IMR-90 (cell line): ENCODE measurements at regions not wholly inside any gene's neighbourhood (a gene's known extent, or its start where the extent isn't known, plus 50 kb on each side); places are given as distances from the start of the nearest gene placed in this dataset.

Source experiments
- BHLHE40 ChIP-seq: fragments of 150-350 bp; IDR thresholded peaks from 2 replicates; pipeline ENCODE4 v1.6.1; 2016; ENCODE audit warnings: mild to moderate bottlenecking, low read depth, low read length
- CEBPB ChIP-seq: IDR thresholded peaks from 2 replicates; pipeline ENCODE4 v1.6.1; 2012; ENCODE audit warnings: low read depth, low read length, improper control_type of control experiment
- CHD1 ChIP-seq: IDR thresholded peaks from 2 replicates; pipeline ENCODE4 v1.6.1; 2012; ENCODE audit warnings: low read depth, low read length, improper control_type of control experiment
- FOS ChIP-seq: fragments of 150-350 bp; IDR thresholded peaks from 2 replicates; pipeline ENCODE4 v1.6.1; 2016; ENCODE audit warnings: low read depth, low read length
- MXI1 ChIP-seq: IDR thresholded peaks from 2 replicates; pipeline ENCODE4 v1.6.1; 2012; ENCODE audit warnings: low read depth, mild to moderate bottlenecking, low read length, moderate library complexity, borderline replicate concordance
- POLR2A ChIP-seq: IDR thresholded peaks from 2 replicates; pipeline ENCODE4 v1.6.1; 2012; ENCODE audit warnings: mild to moderate bottlenecking, low read depth, low read length
- RAD21 ChIP-seq: IDR thresholded peaks from 2 replicates; pipeline ENCODE4 v1.6.1; 2012; ENCODE audit warnings: low read length, improper control_type of control experiment
- RFX5 ChIP-seq: IDR thresholded peaks from 2 replicates; pipeline ENCODE4 v1.8.0; 2012; ENCODE audit warnings: low read depth, mild to moderate bottlenecking, low read length, moderate library complexity
- SMC3 ChIP-seq: fragments of 150-350 bp; IDR thresholded peaks from 2 replicates; pipeline ENCODE4 v1.6.1; 2016; ENCODE audit warnings: low read depth, mild to moderate bottlenecking, antibody characterized with exemption, low read length, moderate library complexity
- TF ChIP-seq, protein P1 (sequence below): fragments of 150-350 bp; IDR thresholded peaks from 2 replicates; pipeline ENCODE4 v1.6.1; 2017; ENCODE audit warnings: mild to moderate bottlenecking, antibody characterized with exemption, low read length, low read depth
- TF ChIP-seq, protein P2 (sequence below): conservative IDR thresholded peaks from 2 replicates; pipeline ENCODE4 v1.5.1; 2012; ENCODE audit warnings: mild to moderate bottlenecking, low read depth, low read length, improper control_type of control experiment
- TF ChIP-seq, protein P3 (sequence below): fragments of 150-350 bp; IDR thresholded peaks from 2 replicates; pipeline ENCODE4 v1.6.1; 2016; ENCODE audit warnings: low read depth, mild to moderate bottlenecking, low read length, moderate library complexity, borderline replicate concordance

GRCh38 chr3:74559261-74559660 is 55.2 kb downstream of the CNTN3 start:
- TF ChIP-seq, protein P1, sequence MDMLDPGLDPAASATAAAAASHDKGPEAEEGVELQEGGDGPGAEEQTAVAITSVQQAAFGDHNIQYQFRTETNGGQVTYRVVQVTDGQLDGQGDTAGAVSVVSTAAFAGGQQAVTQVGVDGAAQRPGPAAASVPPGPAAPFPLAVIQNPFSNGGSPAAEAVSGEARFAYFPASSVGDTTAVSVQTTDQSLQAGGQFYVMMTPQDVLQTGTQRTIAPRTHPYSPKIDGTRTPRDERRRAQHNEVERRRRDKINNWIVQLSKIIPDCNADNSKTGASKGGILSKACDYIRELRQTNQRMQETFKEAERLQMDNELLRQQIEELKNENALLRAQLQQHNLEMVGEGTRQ: no peak
- no peak for TF ChIP-seq CEBPB
- no peak for TF ChIP-seq MXI1
- TF ChIP-seq, protein P2, sequence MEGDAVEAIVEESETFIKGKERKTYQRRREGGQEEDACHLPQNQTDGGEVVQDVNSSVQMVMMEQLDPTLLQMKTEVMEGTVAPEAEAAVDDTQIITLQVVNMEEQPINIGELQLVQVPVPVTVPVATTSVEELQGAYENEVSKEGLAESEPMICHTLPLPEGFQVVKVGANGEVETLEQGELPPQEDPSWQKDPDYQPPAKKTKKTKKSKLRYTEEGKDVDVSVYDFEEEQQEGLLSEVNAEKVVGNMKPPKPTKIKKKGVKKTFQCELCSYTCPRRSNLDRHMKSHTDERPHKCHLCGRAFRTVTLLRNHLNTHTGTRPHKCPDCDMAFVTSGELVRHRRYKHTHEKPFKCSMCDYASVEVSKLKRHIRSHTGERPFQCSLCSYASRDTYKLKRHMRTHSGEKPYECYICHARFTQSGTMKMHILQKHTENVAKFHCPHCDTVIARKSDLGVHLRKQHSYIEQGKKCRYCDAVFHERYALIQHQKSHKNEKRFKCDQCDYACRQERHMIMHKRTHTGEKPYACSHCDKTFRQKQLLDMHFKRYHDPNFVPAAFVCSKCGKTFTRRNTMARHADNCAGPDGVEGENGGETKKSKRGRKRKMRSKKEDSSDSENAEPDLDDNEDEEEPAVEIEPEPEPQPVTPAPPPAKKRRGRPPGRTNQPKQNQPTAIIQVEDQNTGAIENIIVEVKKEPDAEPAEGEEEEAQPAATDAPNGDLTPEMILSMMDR: no peak
- no peak for TF ChIP-seq BHLHE40
- no peak for TF ChIP-seq FOS
- TF ChIP-seq POLR2A: no peak
- no peak for TF ChIP-seq RFX5
- no peak for TF ChIP-seq SMC3
- no peak for TF ChIP-seq RAD21
- TF ChIP-seq, protein P3, sequence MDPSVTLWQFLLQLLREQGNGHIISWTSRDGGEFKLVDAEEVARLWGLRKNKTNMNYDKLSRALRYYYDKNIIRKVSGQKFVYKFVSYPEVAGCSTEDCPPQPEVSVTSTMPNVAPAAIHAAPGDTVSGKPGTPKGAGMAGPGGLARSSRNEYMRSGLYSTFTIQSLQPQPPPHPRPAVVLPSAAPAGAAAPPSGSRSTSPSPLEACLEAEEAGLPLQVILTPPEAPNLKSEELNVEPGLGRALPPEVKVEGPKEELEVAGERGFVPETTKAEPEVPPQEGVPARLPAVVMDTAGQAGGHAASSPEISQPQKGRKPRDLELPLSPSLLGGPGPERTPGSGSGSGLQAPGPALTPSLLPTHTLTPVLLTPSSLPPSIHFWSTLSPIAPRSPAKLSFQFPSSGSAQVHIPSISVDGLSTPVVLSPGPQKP: no peak
- TF ChIP-seq CHD1: no peak
